Fibroblast of lung (primary cell): ENCODE measurements at regions not wholly inside any gene's neighbourhood (a gene's known extent, or its start where the extent isn't known, plus 50 kb on each side); places are given as distances from the start of the nearest gene placed in this dataset.

Experiments
- DNase-seq, 2 donors: peaks; one replicate each; pipeline versions ENCODE4 v3.0.0 to v3.0.0-alpha.2; 2010; ENCODE audit warnings: low read depth in 2 of 2
- H2AFZ ChIP-seq: 2 replicates; pipeline ENCODE4 v1.5.1; 2012; ENCODE audit warnings: low read length, control low read depth, inconsistent platforms
- H3K27ac ChIP-seq: 2 replicates; pipeline ENCODE4 v1.5.1; 2011; ENCODE audit warnings: low read length, control low read depth; ENCODE audit not compliant: insufficient read depth
- H3K27me3 ChIP-seq: 2 replicates; pipeline ENCODE4 v1.5.1; 2011; ENCODE audit warnings: mild to moderate bottlenecking, low read length; ENCODE audit not compliant: control insufficient read depth, insufficient read depth
- H3K36me3 ChIP-seq: 2 replicates; pipeline ENCODE4 v1.5.1; 2011; ENCODE audit warnings: low read length; ENCODE audit not compliant: control insufficient read depth, insufficient read depth
- H3K4me1 ChIP-seq: 2 replicates; pipeline ENCODE4 v1.5.1; 2011; ENCODE audit warnings: low read length; ENCODE audit not compliant: control insufficient read depth, insufficient read depth; ENCODE audit errors: extremely low read depth
- H3K4me2 ChIP-seq: 2 replicates; pipeline ENCODE4 v1.5.1; 2011; ENCODE audit warnings: low read length, control low read depth; ENCODE audit not compliant: insufficient read depth; ENCODE audit errors: extremely low read depth
- H3K4me3 ChIP-seq, 4 experiments: fragments of 200-600 bp in 1 of 4; sonication (generic) in 1 of 4; replicated peaks in 1 of 4; 2 replicates each; pipeline ENCODE4 v1.5.1; 2011 to 2016; ENCODE audit warnings: low read length in 4 of 4, low read depth in 3 of 4, mild to moderate bottlenecking in 3 of 4, control low read depth in 2 of 4, inconsistent platforms in 1 of 4, mixed read lengths in 1 of 4; ENCODE audit not compliant: insufficient read depth in 1 of 4; ENCODE audit errors: control extremely low read depth in 1 of 4
- H3K79me2 ChIP-seq: 2 replicates; pipeline ENCODE4 v1.5.1; 2012; ENCODE audit warnings: mild to moderate bottlenecking, low read length, inconsistent platforms; ENCODE audit not compliant: control insufficient read depth, insufficient read depth
- H3K9ac ChIP-seq: 2 replicates; pipeline ENCODE4 v1.5.1; 2011; ENCODE audit warnings: mild to moderate bottlenecking, low read length, control low read depth; ENCODE audit not compliant: insufficient read depth
- H3K9me3 ChIP-seq: 2 replicates; pipeline ENCODE4 v1.5.1; 2012; ENCODE audit warnings: low read depth, low read length; ENCODE audit not compliant: control insufficient read depth, insufficient read depth
- H4K20me1 ChIP-seq: 2 replicates; pipeline ENCODE4 v1.5.1; 2011; ENCODE audit warnings: low read length; ENCODE audit not compliant: control insufficient read depth, insufficient read depth; ENCODE audit errors: extremely low read depth
- CTCF ChIP-seq, 2 donors: IDR thresholded peaks in 1 of 2; conservative IDR thresholded peaks in 1 of 2; 1 replicate in 1 of 2; 2 replicates in 1 of 2; pipeline ENCODE4 v1.5.1; 2011 to 2012; ENCODE audit warnings: low read length in 2 of 2, control low read depth in 1 of 2, inconsistent platforms in 1 of 2, low read depth in 1 of 2, mild to moderate bottlenecking in 1 of 2
- EZH2 ChIP-seq: IDR thresholded peaks from 2 replicates; pipeline ENCODE4 v1.5.1; 2012; ENCODE audit warnings: low read length, control low read depth, mild to moderate bottlenecking; ENCODE audit errors: missing control alignments

DNA sequence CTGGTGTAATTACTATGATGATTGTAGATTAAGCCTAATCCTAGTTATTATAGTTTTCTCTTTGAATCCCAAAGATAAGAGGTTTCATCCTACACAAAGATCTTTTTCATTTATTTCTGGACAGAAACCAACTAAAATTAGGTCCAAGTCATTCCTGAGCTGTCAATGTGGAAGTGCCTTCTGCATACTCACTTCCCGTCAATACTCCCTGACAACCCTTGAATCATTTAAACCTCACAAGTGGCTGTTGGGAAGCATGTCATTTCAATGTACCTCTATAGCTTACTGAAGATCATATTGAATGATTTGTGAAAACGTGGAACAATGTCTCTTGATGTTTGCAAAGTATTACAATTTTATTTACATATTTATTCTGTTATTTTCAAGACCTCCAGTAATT lies 274.1 kb downstream of the HACE1 start:
- Histone ChIP-seq H4K20me1 (no peaks in the 10 kb centered on the region), H3K27me3 (no peaks in the 10 kb centered on the region), H3K4me2 (no peak overlapping the region), H3K9ac (no peak overlapping the region), H3K9me3 (no peaks in the 10 kb centered on the region), H2AFZ (no peak overlapping the region), H3K36me3 (no peaks in the 10 kb centered on the region), H3K4me1 (no peaks in the 10 kb centered on the region), H3K27ac (no peak overlapping the region), H3K79me2 (no peaks in the 10 kb centered on the region), H3K4me3 (no peak overlapping the region)
- TF ChIP-seq EZH2 (no peak), CTCF (conservative IDR thresholded peaks at IDR 0.05 in 1 of 2, IDR thresholded peaks at IDR 0.05 in 1 of 2; ENCODE audit: low read depth in 1 of 2, low read length in 2 of 2) (no peak)
- DNase-seq, result no peak

GRCh38 chr6:104580452-104580851 lies 279.3 kb downstream of the HACE1 start:
- no peaks in the 10 kb centered on the region for H3K27me3 ChIP-seq
- no peak for DNase-seq
- no peak overlapping the region for H3K27ac ChIP-seq
- H3K36me3 ChIP-seq, result no peaks in the 10 kb centered on the region
- no peaks in the 10 kb centered on the region for H4K20me1 ChIP-seq
- H3K9me3 ChIP-seq, result no peaks in the 10 kb centered on the region
- no peaks in the 10 kb centered on the region for H3K79me2 ChIP-seq
- no peaks in the 10 kb centered on the region for H3K4me1 ChIP-seq
- H3K4me2 ChIP-seq, result no peak overlapping the region
- H2AFZ ChIP-seq, result no peak overlapping the region
- H3K9ac ChIP-seq, result no peak overlapping the region
- no peak for TF ChIP-seq CTCF (conservative IDR thresholded peaks at IDR 0.05 in 1 of 2, IDR thresholded peaks at IDR 0.05 in 1 of 2; ENCODE audit: low read depth in 1 of 2, low read length in 2 of 2)
- no peak overlapping the region for H3K4me3 ChIP-seq

- Histone ChIP-seq H2AFZ (no peak overlapping the region), H3K27me3 (no peaks in the 10 kb centered on the region), H3K79me2 (no peaks in the 10 kb centered on the region), H3K27ac (no peak overlapping the region), H3K4me3 (no peak overlapping the region), H3K4me1 (no peaks in the 10 kb centered on the region), H3K9me3 (no peaks in the 10 kb centered on the region), H3K4me2 (no peak overlapping the region), H3K9ac (no peak overlapping the region), H3K36me3 (no peaks in the 10 kb centered on the region), H4K20me1 (no peaks in the 10 kb centered on the region)
- TF ChIP-seq CTCF (conservative IDR thresholded peaks at IDR 0.05 in 1 of 2, IDR thresholded peaks at IDR 0.05 in 1 of 2; ENCODE audit: low read depth in 1 of 2, low read length in 2 of 2), result no peak
- no peak for TF ChIP-seq EZH2
- no peak for DNase-seq
Measured at GRCh38 chr6:104579310-104579863, 280.3 kb downstream of the HACE1 start.
